Loucy (cell line): ENCODE measurements at regions not wholly inside any gene's neighbourhood (a gene's known extent, or its start where the extent isn't known, plus 50 kb on each side); places are given as distances from the start of the nearest gene placed in this dataset.

ENCODE experiments used
- CTCF ChIP-seq: fragments of 200-600 bp; sonication (generic); conservative IDR thresholded peaks from 2 replicates; pipeline ENCODE4 v1.5.1; 2014; ENCODE audit warnings: mild to moderate bottlenecking, antibody characterized with exemption, low read length
- EZH2phosphoT487 ChIP-seq: fragments of 200-600 bp; IDR thresholded peaks from 2 replicates; pipeline ENCODE4 v1.6.1; 2018; ENCODE audit warnings: antibody characterized with exemption, mild to moderate bottlenecking, moderate library complexity, borderline replicate concordance

- no peak for TF ChIP-seq CTCF
- no peak for TF ChIP-seq EZH2phosphoT487
Measured at GRCh38 chr5:98372351-98372750, 401.1 kb upstream of the RGMB start.
